ENCODE measurements at regions not wholly inside any gene's neighbourhood (a gene's known extent, or its start where the extent isn't known, plus 50 kb on each side); places are given as distances from the start of the nearest gene placed in this dataset.
"Not testable (repeated sequence)": the region's sequence is repeated elsewhere in the genome, so short reads cannot be mapped to it uniquely, and the experiment has no call there.

DNA sequence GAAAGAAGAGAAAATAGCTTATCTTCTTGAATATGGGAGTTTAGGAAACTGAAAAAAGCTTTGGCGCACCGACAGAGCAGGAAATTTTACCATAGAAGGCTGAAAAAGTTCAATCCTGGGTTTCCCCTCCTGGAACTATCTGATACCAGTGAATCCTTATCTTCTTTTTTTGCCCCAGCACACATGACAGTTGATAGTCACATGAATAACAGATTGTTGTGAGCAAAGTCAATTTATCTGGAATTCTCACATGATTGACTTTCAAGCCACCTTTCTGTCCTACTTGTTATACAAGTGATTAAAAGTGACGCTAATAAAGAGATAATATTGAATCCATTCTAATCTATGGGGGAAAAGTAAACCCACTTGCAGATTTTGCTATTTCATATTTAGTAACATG is 365.8 kb upstream of the NPVF start:
- no peak for DNase-seq (ENCODE audit: low read depth, low spot score)
- no peak for TF ChIP-seq SUZ12 (IDR thresholded peaks at IDR 0.05; ENCODE audit: extremely low read depth, insufficient read depth, insufficient read length)
- TF ChIP-seq YY1 (IDR thresholded peaks at IDR 0.05; ENCODE audit: insufficient read depth, insufficient read length) = no peak

DNA sequence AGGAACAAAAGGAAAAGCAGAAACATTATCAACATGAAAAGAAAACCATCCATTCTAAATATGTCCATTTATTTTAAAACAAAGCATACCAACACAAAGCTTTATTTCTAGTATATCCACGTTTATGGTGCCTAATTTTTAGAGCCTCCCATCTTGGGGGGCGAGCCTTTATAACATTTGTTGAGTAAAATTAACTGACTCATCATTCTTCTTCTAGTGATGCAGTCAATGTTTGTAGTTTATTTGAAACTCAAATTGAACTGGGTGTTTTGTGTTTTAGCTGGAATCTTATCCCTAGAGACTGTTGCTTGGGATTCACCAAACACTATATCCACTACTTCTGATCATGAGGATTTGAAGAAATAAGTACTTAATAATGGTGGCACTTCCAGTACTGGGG is 366.4 kb upstream of the NPVF start:
- TF ChIP-seq ZNF274 (IDR thresholded peaks at IDR 0.05; ENCODE audit: low read depth, low read length) (no peak), SUZ12 (IDR thresholded peaks at IDR 0.05; ENCODE audit: extremely low read depth, insufficient read depth, insufficient read length) (no peak), YY1 (IDR thresholded peaks at IDR 0.05; ENCODE audit: insufficient read depth, insufficient read length) (no peak)
- no peaks in the 10 kb centered on the region for H3K36me3 ChIP-seq (ENCODE audit: insufficient read depth, insufficient read length, low read length)
- no peak overlapping the region for H3K9ac ChIP-seq (ENCODE audit: insufficient read length, low read depth)
- H3K4me3 ChIP-seq (ENCODE audit: insufficient read length, low read depth) = no peak overlapping the region
- DNase-seq (ENCODE audit: low read depth, low spot score) = no peak
- no peaks in the 10 kb centered on the region for H3K27me3 ChIP-seq (ENCODE audit: insufficient read depth, insufficient read length)
- H3K4me1 ChIP-seq (ENCODE audit: insufficient read depth, insufficient read length) = no peaks in the 10 kb centered on the region
- H3K9me3 ChIP-seq (ENCODE audit: insufficient read depth, low read length) = no peaks in the 10 kb centered on the region

More for the DNA sequence above, 365.8 kb upstream of the NPVF start:
- Histone ChIP-seq H3K9me3 (ENCODE audit: insufficient read depth, low read length) (no peaks in the 10 kb centered on the region), H3K27me3 (ENCODE audit: insufficient read depth, insufficient read length) (no peaks in the 10 kb centered on the region), H3K4me1 (ENCODE audit: insufficient read depth, insufficient read length) (no peaks in the 10 kb centered on the region), H3K36me3 (ENCODE audit: insufficient read depth, insufficient read length, low read length) (no peaks in the 10 kb centered on the region), H3K4me3 (ENCODE audit: insufficient read length, low read depth) (no peak overlapping the region), H3K9ac (ENCODE audit: insufficient read length, low read depth) (no peak overlapping the region)

DNA sequence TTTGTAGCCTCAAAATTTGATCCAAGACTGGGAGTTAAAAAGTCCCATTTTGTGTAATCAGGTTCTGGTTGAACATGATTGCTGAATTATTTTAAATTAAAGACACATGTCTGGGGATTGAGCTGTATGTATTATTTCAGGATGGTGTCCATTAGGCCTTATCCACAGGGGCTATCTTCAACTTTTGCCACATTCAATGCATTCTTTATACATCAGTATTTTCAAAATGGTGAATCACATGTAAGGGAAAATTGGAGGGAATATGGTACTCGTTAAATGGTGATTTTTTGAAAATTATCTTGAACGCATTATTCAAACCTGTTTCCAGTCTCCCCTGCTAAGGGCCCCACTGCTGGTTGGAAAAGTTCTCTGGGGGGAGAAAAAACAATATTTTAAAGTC is 367.7 kb upstream of the NPVF start:
- no peaks in the 10 kb centered on the region for H3K36me3 ChIP-seq (ENCODE audit: insufficient read depth, insufficient read length, low read length)
- no peaks in the 10 kb centered on the region for H3K9me3 ChIP-seq (ENCODE audit: insufficient read depth, low read length)
- H3K4me3 ChIP-seq (ENCODE audit: insufficient read length, low read depth) = no peak overlapping the region
- H3K4me1 ChIP-seq (ENCODE audit: insufficient read depth, insufficient read length) = no peaks in the 10 kb centered on the region
- TF ChIP-seq SUZ12 (IDR thresholded peaks at IDR 0.05; ENCODE audit: extremely low read depth, insufficient read depth, insufficient read length) (no peak), ZNF274 (IDR thresholded peaks at IDR 0.05; ENCODE audit: low read depth, low read length) (no peak), YY1 (IDR thresholded peaks at IDR 0.05; ENCODE audit: insufficient read depth, insufficient read length) (no peak)
- no peak for DNase-seq (ENCODE audit: low read depth, low spot score)
- H3K9ac ChIP-seq (ENCODE audit: insufficient read length, low read depth) = no peak overlapping the region
- H3K27me3 ChIP-seq (ENCODE audit: insufficient read depth, insufficient read length) = no peaks in the 10 kb centered on the region

DNA sequence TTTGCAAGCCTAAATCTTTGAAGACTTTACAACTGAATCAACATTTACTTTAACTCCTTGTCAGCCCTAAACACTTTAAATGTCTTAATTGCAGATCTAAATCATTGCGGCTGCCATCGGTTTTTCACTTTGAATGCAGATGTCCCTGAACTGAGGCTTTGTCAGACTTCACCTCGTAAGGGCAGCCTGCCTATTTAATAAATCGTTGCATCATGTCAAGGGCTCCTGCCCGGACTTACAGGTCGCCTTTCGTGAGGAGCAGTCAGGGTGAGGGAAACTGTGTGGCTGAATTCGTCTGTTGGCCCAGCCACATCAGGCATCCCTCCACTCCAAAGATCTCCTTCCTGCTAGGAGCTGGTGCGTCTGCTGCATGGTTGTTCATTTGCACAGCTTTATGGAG is 368.2 kb upstream of the NPVF start:
- Histone ChIP-seq H3K4me1 (ENCODE audit: insufficient read depth, insufficient read length) (no peaks in the 10 kb centered on the region), H3K4me3 (ENCODE audit: insufficient read length, low read depth) (no peak overlapping the region), H3K27me3 (ENCODE audit: insufficient read depth, insufficient read length) (no peaks in the 10 kb centered on the region), H3K9me3 (ENCODE audit: insufficient read depth, low read length) (no peaks in the 10 kb centered on the region), H3K9ac (ENCODE audit: insufficient read length, low read depth) (no peak overlapping the region), H3K36me3 (ENCODE audit: insufficient read depth, insufficient read length, low read length) (no peaks in the 10 kb centered on the region)
- no peak for DNase-seq (ENCODE audit: low read depth, low spot score)
- TF ChIP-seq SUZ12 (IDR thresholded peaks at IDR 0.05; ENCODE audit: extremely low read depth, insufficient read depth, insufficient read length) (no peak), ZNF274 (IDR thresholded peaks at IDR 0.05; ENCODE audit: low read depth, low read length) (no peak), YY1 (IDR thresholded peaks at IDR 0.05; ENCODE audit: insufficient read depth, insufficient read length) (no peak)

DNA sequence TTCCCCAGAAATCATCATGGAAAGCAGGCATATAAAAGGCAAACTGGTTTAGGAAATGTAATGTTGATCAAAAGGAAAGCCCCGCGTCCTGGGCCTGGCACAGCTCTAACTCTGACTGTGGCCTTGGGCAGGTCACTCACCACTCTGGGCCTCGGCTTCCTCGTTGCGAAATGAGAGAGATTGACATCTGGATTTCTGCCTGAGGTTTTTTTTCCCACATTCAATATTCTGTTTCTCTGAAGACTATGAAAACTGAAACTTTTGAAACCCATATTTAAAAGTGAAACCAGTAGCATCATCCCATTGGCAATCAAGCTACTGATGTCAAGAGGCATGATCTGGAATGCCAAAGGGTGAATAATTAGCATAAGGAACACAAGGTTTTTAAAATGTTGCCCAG is 369.7 kb upstream of the NPVF start:
- H3K4me3 ChIP-seq (ENCODE audit: insufficient read length, low read depth) = no peak overlapping the region
- H3K4me1 ChIP-seq (ENCODE audit: insufficient read depth, insufficient read length) = no peaks in the 10 kb centered on the region
- no peak overlapping the region for H3K9ac ChIP-seq (ENCODE audit: insufficient read length, low read depth)
- no peaks in the 10 kb centered on the region for H3K9me3 ChIP-seq (ENCODE audit: insufficient read depth, low read length)
- H3K27me3 ChIP-seq (ENCODE audit: insufficient read depth, insufficient read length) = no peaks in the 10 kb centered on the region
- no peak for DNase-seq (ENCODE audit: low read depth, low spot score)
- TF ChIP-seq SUZ12 (IDR thresholded peaks at IDR 0.05; ENCODE audit: extremely low read depth, insufficient read depth, insufficient read length) = no peak
- no peak for TF ChIP-seq YY1 (IDR thresholded peaks at IDR 0.05; ENCODE audit: insufficient read depth, insufficient read length)
- TF ChIP-seq ZNF274 (IDR thresholded peaks at IDR 0.05; ENCODE audit: low read depth, low read length) = no peak
- H3K36me3 ChIP-seq (ENCODE audit: insufficient read depth, insufficient read length, low read length) = no peaks in the 10 kb centered on the region

DNA sequence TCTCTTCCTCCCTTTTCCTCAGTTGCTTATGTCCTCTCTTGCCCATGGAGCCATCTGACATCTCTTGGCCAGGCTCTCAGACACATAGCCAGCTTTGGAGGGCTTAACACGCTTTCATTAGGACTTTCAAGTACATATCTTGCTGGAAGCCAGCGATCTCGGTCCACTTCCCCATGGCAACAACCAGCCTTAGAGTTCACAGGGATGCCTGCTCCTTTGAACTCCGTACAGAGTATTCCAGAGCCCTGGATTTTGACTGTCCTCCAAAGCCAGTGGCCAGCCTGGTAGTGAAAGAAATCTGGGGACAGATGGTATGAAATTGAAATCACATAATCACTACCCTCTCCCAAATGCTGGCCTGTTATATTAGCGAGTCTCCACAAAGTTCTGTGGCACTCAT is 370.5 kb upstream of the NPVF start:
- TF ChIP-seq ZNF274 (IDR thresholded peaks at IDR 0.05; ENCODE audit: low read depth, low read length) = no peak
- no peak for TF ChIP-seq YY1 (IDR thresholded peaks at IDR 0.05; ENCODE audit: insufficient read depth, insufficient read length)
- TF ChIP-seq SUZ12 (IDR thresholded peaks at IDR 0.05; ENCODE audit: extremely low read depth, insufficient read depth, insufficient read length) = no peak
- Histone ChIP-seq H3K9ac (ENCODE audit: insufficient read length, low read depth) (no peak overlapping the region), H3K4me3 (ENCODE audit: insufficient read length, low read depth) (no peak overlapping the region), H3K4me1 (ENCODE audit: insufficient read depth, insufficient read length) (no peaks in the 10 kb centered on the region), H3K27me3 (ENCODE audit: insufficient read depth, insufficient read length) (no peaks in the 10 kb centered on the region), H3K9me3 (ENCODE audit: insufficient read depth, low read length) (no peaks in the 10 kb centered on the region), H3K36me3 (ENCODE audit: insufficient read depth, insufficient read length, low read length) (no peaks in the 10 kb centered on the region)
- DNase-seq (ENCODE audit: low read depth, low spot score) = no peak

DNA sequence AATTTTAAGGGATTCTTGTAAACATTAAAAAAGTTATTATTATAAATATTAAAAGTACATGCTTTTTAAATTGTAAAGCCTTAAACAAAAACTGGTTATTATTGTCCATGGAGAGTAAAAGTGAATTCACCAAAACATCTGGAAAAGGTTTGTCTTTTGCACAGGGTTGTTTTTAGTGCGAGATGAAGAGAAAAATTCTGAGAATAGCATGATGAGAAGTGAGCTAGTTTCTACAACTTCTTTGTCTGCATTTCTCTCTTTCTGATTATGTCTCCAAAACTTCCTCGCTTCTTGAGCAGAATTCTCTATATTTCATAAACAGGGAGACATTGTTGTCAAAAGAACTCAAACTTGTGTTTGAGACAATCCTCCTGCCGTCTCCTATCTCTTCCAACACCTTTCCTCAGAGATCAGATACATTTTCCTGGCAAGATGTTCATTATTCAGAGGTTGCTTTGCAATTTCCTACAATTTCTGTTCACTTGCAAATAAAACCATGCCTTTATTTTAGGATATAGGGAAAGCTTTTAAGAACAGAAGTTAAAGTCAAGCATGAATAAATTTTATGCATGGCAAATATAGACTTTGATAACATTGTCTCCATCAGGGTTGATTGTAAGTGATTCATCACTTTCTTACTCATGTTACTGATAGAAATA is 372.1 kb upstream of the NPVF start:
- TF ChIP-seq SUZ12 (IDR thresholded peaks at IDR 0.05; ENCODE audit: extremely low read depth, insufficient read depth, insufficient read length) = no peak
- TF ChIP-seq YY1 (IDR thresholded peaks at IDR 0.05; ENCODE audit: insufficient read depth, insufficient read length) = no peak
- no peak for TF ChIP-seq ZNF274 (IDR thresholded peaks at IDR 0.05; ENCODE audit: low read depth, low read length)
- Histone ChIP-seq H3K36me3 (ENCODE audit: insufficient read depth, insufficient read length, low read length) (no peaks in the 10 kb centered on the region), H3K4me3 (ENCODE audit: insufficient read length, low read depth) (no peak overlapping the region), H3K27me3 (ENCODE audit: insufficient read depth, insufficient read length) (no peaks in the 10 kb centered on the region), H3K9me3 (ENCODE audit: insufficient read depth, low read length) (no peaks in the 10 kb centered on the region), H3K4me1 (ENCODE audit: insufficient read depth, insufficient read length) (no peaks in the 10 kb centered on the region), H3K9ac (ENCODE audit: insufficient read length, low read depth) (no peak overlapping the region)
- no peak for DNase-seq (ENCODE audit: low read depth, low spot score)

DNA sequence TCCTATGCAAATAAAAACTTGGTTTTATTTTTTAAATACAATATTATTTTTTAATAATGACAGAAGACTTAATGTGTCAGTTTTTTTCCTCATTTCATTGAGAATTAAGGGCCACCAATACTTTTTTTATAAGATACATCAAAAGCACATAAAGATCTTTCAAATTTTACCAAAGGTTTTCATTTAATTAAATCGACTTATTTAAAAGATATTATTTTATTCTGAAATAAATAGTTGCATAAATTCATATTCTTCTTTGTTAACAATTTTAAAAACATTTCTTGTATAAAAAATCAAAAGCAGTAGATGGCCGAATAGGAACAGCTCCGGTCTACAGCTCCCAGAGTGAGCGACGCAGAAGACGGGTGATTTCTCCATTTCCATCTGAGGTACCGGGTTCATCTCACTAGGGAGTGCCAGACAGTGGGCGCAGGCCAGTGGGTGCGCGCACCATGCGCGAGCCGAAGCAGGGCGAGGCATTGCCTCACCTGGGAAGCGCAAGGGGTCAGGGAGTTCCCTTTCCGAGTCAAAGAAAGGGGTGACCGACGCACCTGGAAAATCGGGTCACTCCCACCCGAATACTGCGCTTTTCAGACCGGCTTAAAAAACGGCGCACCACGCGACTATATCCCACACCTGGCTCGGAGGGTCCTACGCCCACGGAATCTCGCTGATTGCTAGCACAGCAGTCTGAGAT is 374.6 kb upstream of the NPVF start:
- peak overlapping the region; percentile 26 for H3K4me3 ChIP-seq (ENCODE audit: insufficient read length, low read depth)
- not testable (repeated sequence) for H3K4me1 ChIP-seq (ENCODE audit: insufficient read depth, insufficient read length); H3K27me3 ChIP-seq (ENCODE audit: insufficient read depth, insufficient read length); H3K9me3 ChIP-seq (ENCODE audit: insufficient read depth, low read length); H3K9ac ChIP-seq (ENCODE audit: insufficient read length, low read depth); DNase-seq (ENCODE audit: low read depth, low spot score); H3K36me3 ChIP-seq (ENCODE audit: insufficient read depth, insufficient read length, low read length)

DNA sequence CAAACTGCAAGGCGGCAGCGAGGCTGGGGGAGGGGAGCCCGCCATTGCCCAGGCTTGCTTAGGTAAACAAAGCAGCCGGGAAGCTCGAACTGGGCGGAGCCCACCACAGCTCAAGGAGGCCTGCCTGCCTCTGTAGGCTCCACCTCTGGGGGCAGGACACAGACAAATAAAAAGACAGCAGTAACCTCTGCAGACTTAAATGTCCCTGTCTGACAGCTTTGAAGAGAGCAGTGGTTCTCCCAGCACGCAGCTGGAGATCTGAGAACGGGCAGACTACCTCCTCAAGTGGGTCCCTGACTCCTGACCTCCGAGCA is 375.1 kb upstream of the NPVF start:
- H3K4me3 ChIP-seq (ENCODE audit: insufficient read length, low read depth) = peak overlapping the region; percentile 26
- H3K9ac ChIP-seq (ENCODE audit: insufficient read length, low read depth); H3K27me3 ChIP-seq (ENCODE audit: insufficient read depth, insufficient read length); H3K4me1 ChIP-seq (ENCODE audit: insufficient read depth, insufficient read length); DNase-seq (ENCODE audit: low read depth, low spot score); H3K9me3 ChIP-seq (ENCODE audit: insufficient read depth, low read length); H3K36me3 ChIP-seq (ENCODE audit: insufficient read depth, insufficient read length, low read length): not testable (repeated sequence)

Data from NT2/D1 (cell line).